Stimulated activated CD8-positive, alpha-beta memory T cell treated with anti-CD3 and anti-CD28 coated beads, Interleukin-2, amount 100 ng/mL, for 1 hour (primary cell): ENCODE measurements at regions not wholly inside any gene's neighbourhood (a gene's known extent, or its start where the extent isn't known, plus 50 kb on each side); places are given as distances from the start of the nearest gene placed in this dataset.
"Not testable (repeated sequence)": the region's sequence is repeated elsewhere in the genome, so short reads cannot be mapped to it uniquely, and the experiment has no call there.

Source experiments
- DNase-seq, 2 donors: peaks; one replicate each; pipeline ENCODE4 v3.0.0-alpha.2; 2020; ENCODE audit warnings: low read depth in 2 of 2

GRCh38 chr13:31517599-31517998 lies 221.7 kb upstream of the RXFP2 start:
- no peak for DNase-seq

- DNase-seq: no peak
These were observed 220.7 kb upstream of the RXFP2 start for GRCh38 chr13:31518645-31519044.

DNA sequence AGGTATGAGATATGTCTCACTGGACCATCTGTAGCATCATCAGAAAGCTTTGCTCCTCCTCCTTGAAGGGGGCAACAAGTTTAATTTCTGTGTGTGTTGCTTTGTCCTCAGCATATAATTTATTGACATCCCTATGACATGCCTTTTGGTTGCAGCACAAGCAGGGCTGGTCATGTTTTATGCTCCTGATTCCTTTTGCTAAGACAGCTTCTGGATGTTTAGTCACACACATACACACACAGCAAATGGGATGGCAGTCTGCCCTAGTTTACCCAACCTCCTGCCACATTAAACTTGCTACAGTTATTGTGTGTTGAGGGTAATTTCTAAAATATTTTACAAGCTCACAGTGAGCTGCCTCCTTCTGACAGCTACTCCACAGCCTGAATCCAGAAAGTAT lies 217.9 kb upstream of the RXFP2 start:
- no peak for DNase-seq

DNA sequence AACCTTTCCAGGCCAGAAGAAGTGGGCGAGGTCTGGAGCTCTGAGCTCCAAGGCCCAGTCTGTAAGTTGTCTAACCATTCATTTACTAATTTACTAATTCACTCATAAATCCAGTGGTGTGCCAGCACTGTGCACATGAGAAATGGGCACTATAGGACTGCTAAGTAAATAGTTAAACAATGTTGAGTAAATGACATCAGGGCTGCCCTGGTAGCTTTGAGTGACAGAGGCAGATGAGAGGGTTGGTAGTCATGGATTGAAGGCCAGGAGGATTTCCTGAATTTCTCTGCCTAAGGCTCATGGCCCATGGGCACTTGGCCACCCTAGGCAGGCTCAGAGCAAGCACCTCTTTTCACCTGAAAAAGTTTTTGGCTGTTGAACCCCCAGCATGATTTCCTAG lies 216.9 kb upstream of the RXFP2 start:
- no peak for DNase-seq

GRCh38 chr13:31528176-31528575 lies 211.2 kb upstream of the RXFP2 start:
- DNase-seq: no peak

DNA sequence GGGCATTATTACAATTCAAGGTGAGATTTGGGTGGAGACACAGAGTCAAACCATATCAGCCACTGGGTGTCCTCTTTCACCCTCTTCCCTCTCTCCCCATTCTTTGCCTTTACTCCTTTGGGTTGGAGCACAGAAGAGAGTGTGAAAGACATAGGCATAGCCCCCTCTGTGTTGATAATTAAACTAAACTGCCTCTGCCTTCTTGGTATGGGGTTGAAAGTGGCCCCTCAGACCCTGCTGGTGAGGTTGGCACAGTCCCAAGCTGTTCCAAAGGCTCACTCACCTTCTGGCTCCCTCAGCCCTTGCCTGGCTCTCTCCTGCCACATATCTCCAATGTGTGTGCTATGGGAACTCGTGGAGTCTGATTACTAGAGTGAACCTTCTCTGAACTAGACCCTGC lies 210.6 kb upstream of the RXFP2 start:
- DNase-seq: no peak

DNA sequence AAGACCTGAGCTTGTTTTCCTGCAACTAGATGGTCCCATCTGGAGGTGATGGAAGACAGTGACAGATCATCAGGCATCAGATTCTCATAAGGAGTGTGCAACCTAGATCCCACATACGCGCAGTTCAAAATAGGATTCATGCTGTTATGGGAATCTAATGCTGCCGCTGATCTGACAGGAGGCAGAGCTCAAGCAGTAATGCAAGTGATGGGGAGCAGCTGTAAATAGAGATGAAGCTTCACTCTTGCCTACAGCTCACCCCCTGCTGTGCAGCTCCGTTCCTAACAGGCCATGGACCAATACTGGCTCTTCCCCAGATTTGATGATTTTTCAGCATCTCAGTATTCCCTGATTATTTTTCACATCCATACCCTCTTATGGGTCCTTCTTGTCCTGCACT lies 208.4 kb upstream of the RXFP2 start:
- no peak for DNase-seq

DNA sequence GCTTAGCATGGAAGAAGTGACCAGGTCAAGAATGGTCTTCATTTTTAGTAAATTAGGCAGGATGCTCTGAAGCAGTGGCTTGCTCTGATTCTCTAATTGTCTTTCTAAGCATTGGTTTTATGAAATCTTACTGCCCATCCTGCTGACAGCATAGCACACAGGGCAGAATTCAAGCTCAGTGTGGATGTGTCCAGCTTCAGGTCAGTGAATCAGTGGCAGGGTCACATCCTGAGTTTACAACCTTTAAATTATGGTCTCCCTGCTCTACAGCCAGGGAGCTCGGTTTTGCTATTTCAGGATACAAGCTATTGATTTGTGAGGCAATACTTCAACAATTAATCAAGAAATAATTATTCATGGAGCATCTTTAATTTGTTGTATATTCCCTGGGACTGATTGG lies 202.3 kb upstream of the RXFP2 start:
- no peak for DNase-seq

DNA sequence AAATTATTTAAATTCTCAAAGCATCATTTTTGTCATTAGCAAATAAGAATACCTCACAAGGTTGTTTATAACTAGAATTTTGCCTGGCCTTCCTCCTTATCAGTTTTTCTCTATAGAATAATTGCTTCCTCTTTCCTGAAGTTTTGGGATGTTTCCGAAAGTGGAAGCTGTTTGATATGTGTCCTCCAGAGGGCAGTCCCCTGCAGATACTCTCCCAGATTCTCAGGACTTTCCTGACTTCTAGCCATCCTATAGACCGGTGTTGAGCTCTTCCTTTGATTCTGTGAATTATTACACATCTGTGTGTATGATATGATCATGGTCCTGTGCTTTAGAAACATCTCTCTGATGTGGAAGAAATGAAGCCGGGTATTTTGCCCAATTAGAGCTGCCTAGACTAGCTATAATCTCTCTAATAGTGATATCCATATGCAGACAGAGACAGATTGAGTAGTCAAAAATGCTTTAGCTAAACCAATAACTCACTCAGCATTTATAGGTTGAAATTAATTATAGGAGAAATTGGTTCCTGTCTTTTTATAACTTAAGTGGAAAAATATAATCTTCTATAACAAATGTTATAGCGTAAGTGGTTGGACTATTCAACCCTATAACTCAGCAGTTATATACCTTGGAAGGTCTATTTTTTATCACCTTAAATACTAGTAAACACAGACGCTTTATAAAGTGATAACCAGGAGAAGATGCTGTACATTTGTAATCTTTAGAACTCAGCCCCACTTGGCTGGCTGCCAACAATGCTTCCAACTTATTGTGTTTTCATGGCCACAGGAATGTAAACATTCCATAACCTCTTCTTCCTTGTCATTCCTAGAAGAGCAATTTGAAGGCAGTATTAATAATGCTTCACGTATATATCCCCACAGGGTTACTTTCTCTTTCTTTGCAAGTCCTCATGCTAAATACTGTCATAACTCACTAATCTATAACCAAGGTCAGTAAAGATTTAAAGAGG lies 201.0 kb upstream of the RXFP2 start:
- no peak for DNase-seq

DNA sequence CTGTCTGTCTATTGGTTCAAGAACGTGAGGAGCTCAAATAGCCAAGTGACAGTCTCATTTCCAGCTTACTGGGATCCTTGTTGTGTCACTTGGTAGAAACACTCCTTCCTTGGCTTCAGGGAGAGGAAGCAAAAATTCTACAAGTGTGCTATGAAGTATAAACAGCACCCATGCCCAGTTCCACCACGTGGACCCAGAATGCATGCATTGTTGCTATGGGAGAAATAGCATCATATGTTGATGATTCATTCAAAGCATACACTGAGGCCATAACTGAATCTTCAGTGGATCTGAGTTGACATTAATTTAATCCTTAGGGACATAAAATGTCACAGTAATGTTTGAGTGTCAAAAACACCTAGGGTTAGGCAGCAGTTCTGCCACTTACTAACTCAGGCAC lies 199.0 kb upstream of the RXFP2 start:
- no peak for DNase-seq

GRCh38 chr13:31543190-31543589 lies 196.1 kb upstream of the RXFP2 start:
- no peak for DNase-seq

- no peak for DNase-seq
These were observed 193.7 kb upstream of the RXFP2 start for GRCh38 chr13:31545616-31546015.

DNA sequence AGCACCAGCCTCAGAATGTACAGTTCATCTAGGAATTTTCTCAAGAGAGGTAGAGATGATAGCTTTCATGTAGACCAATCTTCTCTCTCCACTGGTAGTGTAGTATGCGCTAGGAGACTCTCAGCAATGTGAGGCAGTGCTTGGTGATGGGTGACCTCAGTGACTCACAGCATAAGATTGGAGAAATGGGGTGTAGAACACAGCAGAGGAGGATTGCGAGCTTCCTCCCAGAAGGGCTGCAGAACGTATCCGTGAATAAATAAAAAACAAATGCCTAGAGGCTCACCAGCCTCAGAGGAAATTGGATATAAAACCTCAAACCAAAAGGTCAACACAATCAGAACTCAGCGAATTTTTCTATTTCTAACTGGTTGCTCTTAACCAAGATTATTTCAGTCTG lies 182.9 kb upstream of the RXFP2 start:
- no peak for DNase-seq

DNA sequence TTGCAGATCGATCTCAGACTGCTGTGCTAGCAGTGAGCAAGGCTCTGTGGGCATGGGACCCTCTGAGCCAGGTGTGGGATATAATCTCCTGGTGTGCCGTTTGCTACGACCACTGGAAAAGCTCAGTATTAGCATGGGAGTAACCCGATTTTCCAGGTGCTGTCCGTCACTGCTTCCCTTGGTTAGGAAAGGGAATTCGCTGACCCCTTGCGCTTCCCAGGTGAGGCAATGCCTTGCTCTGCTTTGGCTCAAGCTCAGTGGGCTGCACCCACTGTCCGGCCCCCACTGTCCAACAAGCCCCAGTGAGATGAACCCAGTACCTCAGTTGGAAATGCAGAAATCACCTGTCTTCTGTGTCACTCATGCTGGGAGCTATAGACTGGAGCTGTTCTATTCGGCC lies 155.1 kb upstream of the RXFP2 start:
- not testable (repeated sequence) for DNase-seq

DNA sequence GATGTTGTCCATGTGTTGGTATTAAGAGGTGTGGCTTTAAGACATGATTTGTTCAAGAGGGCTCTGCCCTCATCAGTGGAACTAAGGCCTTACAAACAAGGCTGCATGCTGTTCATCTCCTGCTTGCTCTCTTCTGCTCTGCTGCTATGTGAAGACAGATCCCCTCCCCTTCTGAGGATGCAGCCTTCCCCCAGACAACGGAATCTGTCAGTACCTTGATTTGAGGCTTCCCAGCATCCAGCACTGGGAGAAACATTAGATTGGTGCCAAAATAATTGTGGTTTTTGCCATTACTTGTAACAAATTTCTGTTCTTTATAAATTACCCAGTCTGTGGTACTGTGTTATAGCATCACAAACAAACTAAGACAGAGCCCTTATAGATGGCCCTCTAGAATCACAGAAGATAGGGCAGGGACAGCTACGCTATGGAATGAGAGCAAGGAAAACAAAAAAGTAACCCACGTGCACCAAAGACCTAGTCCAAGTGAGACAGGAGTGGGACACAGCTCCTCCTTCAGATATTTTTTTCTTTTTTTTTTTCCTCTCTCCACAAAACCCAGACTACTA lies 151.5 kb upstream of the RXFP2 start:
- DNase-seq: no peak

DNA sequence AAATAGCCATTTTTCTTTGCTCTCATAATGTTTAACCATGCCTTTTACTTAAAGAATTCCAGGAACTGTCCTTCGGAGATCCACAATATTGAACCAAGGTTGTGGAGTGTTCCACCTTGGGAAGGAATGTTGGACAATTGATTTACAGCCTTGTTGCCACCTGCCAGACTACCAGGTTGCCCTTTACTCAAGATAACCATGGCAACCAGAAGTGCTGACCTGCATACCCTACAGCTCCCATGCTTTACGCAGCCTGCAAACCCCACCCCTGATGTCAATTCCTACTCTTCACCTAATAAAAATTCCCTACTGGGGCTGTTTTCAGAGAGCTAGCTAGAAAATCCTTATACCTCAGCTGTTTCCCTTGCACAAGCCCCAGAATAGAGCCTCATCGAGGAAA lies 151.0 kb upstream of the RXFP2 start:
- no peak for DNase-seq

- no peak for DNase-seq
These were observed 150.4 kb upstream of the RXFP2 start for GRCh38 chr13:31588893-31589292.

DNA sequence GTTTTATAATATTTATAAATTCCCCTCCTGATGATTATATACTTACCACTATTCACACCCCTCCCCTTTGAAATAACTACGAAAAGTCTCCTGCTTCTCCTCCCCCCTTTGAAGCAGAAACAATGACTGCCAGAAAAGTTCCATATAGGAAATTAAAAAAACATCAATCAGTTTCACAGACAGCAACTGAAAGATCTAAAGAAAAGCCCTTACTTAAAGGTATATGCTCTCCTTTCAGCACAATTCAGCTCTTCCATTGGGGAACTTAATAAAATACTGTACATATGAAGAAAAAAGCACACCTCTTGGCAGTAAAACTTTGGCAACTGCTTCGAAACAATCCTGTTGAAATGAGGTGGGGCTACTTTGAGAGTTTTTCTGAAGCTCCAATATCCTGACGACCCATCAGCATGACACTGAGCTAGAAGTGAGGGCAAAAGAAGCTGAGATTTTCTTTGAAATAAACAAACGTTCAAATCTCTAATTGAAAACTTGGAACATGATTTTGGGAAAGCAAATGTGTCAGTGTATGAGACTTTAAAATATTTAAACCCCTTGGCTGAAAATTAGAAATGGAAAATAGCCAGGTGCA lies 147.6 kb upstream of the RXFP2 start:
- no peak for DNase-seq

DNA sequence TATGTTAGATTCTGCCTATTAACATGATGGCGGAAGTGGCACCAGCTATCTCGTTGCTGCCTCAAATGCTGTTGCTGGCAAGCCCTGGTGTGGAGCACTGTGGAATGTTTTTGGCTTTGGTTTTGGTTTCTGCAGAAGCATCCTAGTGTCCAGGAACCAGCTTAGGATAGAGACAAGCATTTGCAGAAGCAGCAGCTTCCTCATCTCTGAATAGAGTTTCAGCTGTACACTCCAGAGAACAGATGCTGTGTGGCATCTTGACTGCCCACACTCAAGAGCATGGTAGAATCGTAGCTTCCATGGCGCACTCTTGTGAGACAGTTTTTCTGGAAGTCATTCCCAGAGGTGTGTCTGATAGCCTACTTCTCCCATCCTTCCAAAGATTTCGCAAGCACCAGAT lies 145.3 kb upstream of the RXFP2 start:
- DNase-seq: no peak

GRCh38 chr13:31595563-31595962 lies 143.8 kb upstream of the RXFP2 start:
- DNase-seq: no peak

DNA sequence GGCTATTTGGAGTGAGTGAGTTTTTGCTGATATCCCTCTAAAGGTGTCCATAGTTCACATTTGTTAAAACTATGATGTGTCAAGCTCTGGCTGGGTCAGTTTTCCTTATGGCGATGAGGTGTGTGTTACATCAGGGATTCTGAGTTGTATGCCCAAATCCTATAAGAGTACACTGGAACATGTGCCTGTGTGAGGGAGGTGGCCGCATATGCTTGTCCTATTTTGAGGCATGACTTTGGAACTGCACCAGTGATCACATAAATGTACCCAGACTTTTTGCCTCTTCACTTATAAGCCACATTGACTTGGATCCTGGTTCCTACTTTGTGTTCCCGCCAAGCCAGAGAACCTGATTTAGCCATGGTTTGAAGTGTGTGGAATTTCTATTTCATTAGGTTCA lies 140.3 kb upstream of the RXFP2 start:
- DNase-seq: no peak

DNA sequence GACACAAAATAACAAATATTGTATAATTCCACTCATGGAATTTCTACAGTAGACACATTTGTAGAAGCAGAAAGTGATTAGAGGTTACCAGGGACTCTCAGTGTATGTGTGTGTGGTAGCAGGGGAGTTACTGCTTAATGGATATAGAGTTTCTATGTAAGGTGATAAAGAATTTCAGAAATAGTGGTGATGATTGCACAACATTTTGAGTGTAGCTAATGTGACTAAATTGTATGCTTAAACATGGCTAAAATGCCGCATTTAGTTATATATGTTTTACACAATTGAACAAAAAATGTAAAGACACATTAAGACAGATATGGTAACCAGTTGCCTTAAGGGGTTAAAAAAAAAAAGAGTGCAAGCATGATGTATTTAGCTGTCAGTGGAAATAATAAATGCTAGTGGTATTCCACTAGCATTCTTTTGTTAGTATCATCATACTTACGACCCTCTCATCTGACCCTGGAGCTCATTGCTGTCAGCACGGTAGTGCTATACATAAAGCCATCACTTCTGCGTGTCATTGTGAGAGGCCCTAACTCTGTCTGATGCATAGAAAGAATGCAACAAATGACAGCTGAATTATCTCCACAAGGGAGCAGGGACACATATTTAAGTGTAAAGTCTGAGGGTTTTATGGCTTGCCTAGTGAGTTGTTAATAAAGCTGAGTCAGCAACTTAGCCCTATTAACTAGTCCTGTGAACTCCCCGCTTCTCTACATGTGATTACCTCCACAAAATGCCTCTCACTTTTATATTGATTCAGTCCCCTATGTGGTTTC lies 134.1 kb upstream of the RXFP2 start:
- DNase-seq: no peak
